H9 (cell line): ENCODE measurements at regions not wholly inside any gene's neighbourhood (a gene's known extent, or its start where the extent isn't known, plus 50 kb on each side); places are given as distances from the start of the nearest gene placed in this dataset.

ENCODE experiments used
- DNase-seq: peaks from one replicate; pipeline ENCODE4 v3.0.0-alpha.2; 2017
- H2AFZ ChIP-seq: one replicate; pipeline ENCODE4 v1.6.1; 2013; ENCODE audit warnings: mild to moderate bottlenecking, low read length, control low read depth, moderate library complexity
- H2AK5ac ChIP-seq: 2 replicates; pipeline ENCODE4 v1.6.1; 2013; ENCODE audit warnings: low read length, control low read depth, mixed read lengths; ENCODE audit not compliant: insufficient read length
- H2BK120ac ChIP-seq: one replicate; pipeline ENCODE4 v1.6.1; 2013; ENCODE audit warnings: low read depth, mild to moderate bottlenecking, low read length, control low read depth, inconsistent platforms; ENCODE audit not compliant: poor library complexity, severe bottlenecking
- H2BK12ac ChIP-seq: 2 replicates; pipeline ENCODE4 v1.6.1; 2013; ENCODE audit warnings: low read length, control low read depth, mixed read lengths, low read depth; ENCODE audit not compliant: insufficient read length
- H2BK15ac ChIP-seq: 2 replicates; pipeline ENCODE4 v1.6.1; 2013; ENCODE audit warnings: low read depth, low read length, control low read depth
- H2BK20ac ChIP-seq: one replicate; pipeline ENCODE4 v1.6.1; 2013; ENCODE audit warnings: low read depth, mild to moderate bottlenecking, low read length, control low read depth, inconsistent platforms; ENCODE audit not compliant: poor library complexity, severe bottlenecking
- H2BK5ac ChIP-seq: 2 replicates; pipeline ENCODE4 v1.6.1; 2013; ENCODE audit warnings: low read length, control low read depth, mixed read lengths; ENCODE audit not compliant: insufficient read length
- H3K14ac ChIP-seq: 2 replicates; pipeline ENCODE4 v1.6.1; 2013; ENCODE audit warnings: low read length, control low read depth; ENCODE audit not compliant: insufficient read depth
- H3K18ac ChIP-seq: 2 replicates; pipeline ENCODE4 v1.6.1; 2013; ENCODE audit warnings: low read depth, mild to moderate bottlenecking, mixed read lengths, low read length, control low read depth; ENCODE audit not compliant: insufficient read length
- H3K23ac ChIP-seq: 2 replicates; pipeline ENCODE4 v1.6.1; 2013; ENCODE audit warnings: low read length, control low read depth, mixed read lengths, low read depth; ENCODE audit not compliant: insufficient read length
- H3K23me2 ChIP-seq: 2 replicates; pipeline ENCODE4 v1.6.1; 2013; ENCODE audit warnings: low read depth, mild to moderate bottlenecking, mixed read lengths, low read length, control low read depth; ENCODE audit not compliant: insufficient read length, poor library complexity, severe bottlenecking
- H3K27ac ChIP-seq: 2 replicates; pipeline ENCODE4 v1.5.1; 2013; ENCODE audit warnings: low read length, control low read depth, mixed read lengths, low read depth; ENCODE audit not compliant: insufficient read length
- H3K27me3 ChIP-seq: 2 replicates; pipeline ENCODE4 v1.6.1; 2013; ENCODE audit warnings: low read length, control low read depth, inconsistent platforms; ENCODE audit not compliant: insufficient read depth
- H3K4ac ChIP-seq: 2 replicates; pipeline ENCODE4 v1.6.1; 2013; ENCODE audit warnings: low read depth, mild to moderate bottlenecking, control low read depth, inconsistent platforms, low read length, moderate library complexity
- H3K4me1 ChIP-seq: 2 replicates; pipeline ENCODE4 v1.6.1; 2013; ENCODE audit warnings: low read length, control low read depth, inconsistent platforms; ENCODE audit not compliant: insufficient read depth
- H3K4me2 ChIP-seq: 2 replicates; pipeline ENCODE4 v1.6.1; 2013; ENCODE audit warnings: low read length, control low read depth, mixed read lengths; ENCODE audit not compliant: insufficient read length, insufficient read depth
- H3K56ac ChIP-seq: 2 replicates; pipeline ENCODE4 v1.6.1; 2013; ENCODE audit warnings: low read depth, mild to moderate bottlenecking, mixed read lengths, low read length, control low read depth; ENCODE audit not compliant: insufficient read length
- H3K79me1 ChIP-seq: 2 replicates; pipeline ENCODE4 v1.6.1; 2013; ENCODE audit warnings: low read depth, mild to moderate bottlenecking, moderate library complexity, low read length, control low read depth, inconsistent platforms; ENCODE audit not compliant: insufficient read depth, poor library complexity, severe bottlenecking
- H3K79me2 ChIP-seq: 2 replicates; pipeline ENCODE4 v1.6.1; 2013; ENCODE audit warnings: low read length, control low read depth, inconsistent platforms; ENCODE audit not compliant: insufficient read depth
- H3K9ac ChIP-seq: 2 replicates; pipeline ENCODE4 v1.6.1; 2013; ENCODE audit warnings: low read length, control low read depth, mixed read lengths; ENCODE audit not compliant: insufficient read length; ENCODE audit errors: extremely low read depth
- H3K9me3 ChIP-seq: one replicate; pipeline ENCODE4 v1.6.1; 2013; ENCODE audit warnings: low read depth, low read length, inconsistent platforms; ENCODE audit not compliant: control insufficient read depth
- H3T11ph ChIP-seq: one replicate; pipeline ENCODE4 v1.6.1; 2013; ENCODE audit warnings: mild to moderate bottlenecking, low read length, control low read depth, inconsistent platforms
- H4K20me1 ChIP-seq: one replicate; pipeline ENCODE4 v1.6.1; 2013; ENCODE audit not compliant: control insufficient read depth, insufficient read length, insufficient read depth
- H4K5ac ChIP-seq: 2 replicates; pipeline ENCODE4 v1.6.1; 2013; ENCODE audit warnings: low read depth, mild to moderate bottlenecking, mixed read lengths, low read length, control low read depth; ENCODE audit not compliant: insufficient read length
- H4K8ac ChIP-seq: replicated peaks from 2 replicates; pipeline ENCODE4 v1.6.1; 2013; ENCODE audit warnings: low read length, control low read depth, mixed read lengths, low read depth; ENCODE audit not compliant: insufficient read length
- H4K91ac ChIP-seq: 2 replicates; pipeline ENCODE4 v1.6.1; 2013; ENCODE audit warnings: low read depth, mild to moderate bottlenecking, moderate library complexity, mixed read lengths, low read length, control low read depth; ENCODE audit not compliant: insufficient read length
- H3K27ac Mint-ChIP-seq, 3 experiments: 2 replicates in 2 of 3; 3 replicates in 1 of 3; pipeline ENCODE4 v1.8.0; 2020 to 2021; ENCODE audit warnings: mixed read lengths in 3 of 3, mild to moderate bottlenecking in 1 of 3, moderate library complexity in 1 of 3
- H3K27me3 Mint-ChIP-seq: 2 replicates; pipeline ENCODE4 v1.8.0; 2021; ENCODE audit warnings: low read depth, mild to moderate bottlenecking, moderate library complexity, mixed read lengths
- H3K36me3 Mint-ChIP-seq, 3 experiments: 2 replicates in 2 of 3; 3 replicates in 1 of 3; pipeline ENCODE4 v1.8.0; 2020 to 2021; ENCODE audit warnings: low read depth in 3 of 3, mixed read lengths in 3 of 3; ENCODE audit not compliant: insufficient read depth in 1 of 3
- H3K4me1 Mint-ChIP-seq, 2 experiments: 2 replicates each; pipeline ENCODE4 v1.8.0; 2020; ENCODE audit warnings: mixed read lengths in 2 of 2
- H3K4me3 Mint-ChIP-seq, 2 experiments: 2 replicates in 1 of 2; 3 replicates in 1 of 2; pipeline ENCODE4 v1.8.0; 2020 to 2021; ENCODE audit warnings: mild to moderate bottlenecking in 2 of 2, mixed read lengths in 2 of 2, moderate library complexity in 1 of 2
- H3K9me3 Mint-ChIP-seq, 2 experiments: 2 replicates in 1 of 2; 3 replicates in 1 of 2; pipeline ENCODE4 v1.8.0; 2020; ENCODE audit warnings: mild to moderate bottlenecking in 2 of 2, mixed read lengths in 2 of 2, moderate library complexity in 1 of 2
- WGBS: extraction: QIAGEN DNeasy Blood & Tissue Kit; methylation state at CpG from one replicate; pipeline ENCODE4 v1.1.7; 2013; ENCODE audit warnings: missing lambda C conversion rate, low lambda C conversion rate, mixed read lengths; ENCODE audit not compliant: insufficient read length; ENCODE audit errors: extremely low coverage; 5-methylcytosine and 5-hydroxymethylcytosine counted together
- TF ChIP-seq, protein P1 (sequence below): fragments of 200-600 bp; sonication (generic); conservative IDR thresholded peaks from 3 replicates; pipeline ENCODE4 v1.8.0; 2021; ENCODE audit warnings: antibody characterized with exemption, mild to moderate bottlenecking

- Mint-ChIP-seq H3K27me3 (no peaks in the 10 kb centered on the region), H3K27ac (peak overlapping the region; percentile 45 to 92 (median 85)), H3K9me3 (peaks cover 0 to 2% of the 10 kb centered on the region in 2 experiments; a peak in 1 of 5 replicates), H3K4me1 (peaks cover 58 to 66% of the 10 kb centered on the region in 2 experiments), H3K36me3 (no peaks in the 10 kb centered on the region; a peak in 1 of 7 replicates), H3K4me3 (peak overlapping the region; percentile 17 to 45)
- no peak overlapping the region for H2BK12ac ChIP-seq
- no peak overlapping the region for H3K56ac ChIP-seq
- H3K9me3 ChIP-seq = no peaks in the 10 kb centered on the region
- H3K4me2 ChIP-seq = peak overlapping the region; percentile 41
- no peak overlapping the region for H3K18ac ChIP-seq
- DNase-seq = no peak
- H2AK5ac ChIP-seq = no peak overlapping the region
- no peak overlapping the region for H2BK120ac ChIP-seq
- peak overlapping the region; percentile 66 for H3K27ac ChIP-seq
- TF ChIP-seq, protein P1, sequence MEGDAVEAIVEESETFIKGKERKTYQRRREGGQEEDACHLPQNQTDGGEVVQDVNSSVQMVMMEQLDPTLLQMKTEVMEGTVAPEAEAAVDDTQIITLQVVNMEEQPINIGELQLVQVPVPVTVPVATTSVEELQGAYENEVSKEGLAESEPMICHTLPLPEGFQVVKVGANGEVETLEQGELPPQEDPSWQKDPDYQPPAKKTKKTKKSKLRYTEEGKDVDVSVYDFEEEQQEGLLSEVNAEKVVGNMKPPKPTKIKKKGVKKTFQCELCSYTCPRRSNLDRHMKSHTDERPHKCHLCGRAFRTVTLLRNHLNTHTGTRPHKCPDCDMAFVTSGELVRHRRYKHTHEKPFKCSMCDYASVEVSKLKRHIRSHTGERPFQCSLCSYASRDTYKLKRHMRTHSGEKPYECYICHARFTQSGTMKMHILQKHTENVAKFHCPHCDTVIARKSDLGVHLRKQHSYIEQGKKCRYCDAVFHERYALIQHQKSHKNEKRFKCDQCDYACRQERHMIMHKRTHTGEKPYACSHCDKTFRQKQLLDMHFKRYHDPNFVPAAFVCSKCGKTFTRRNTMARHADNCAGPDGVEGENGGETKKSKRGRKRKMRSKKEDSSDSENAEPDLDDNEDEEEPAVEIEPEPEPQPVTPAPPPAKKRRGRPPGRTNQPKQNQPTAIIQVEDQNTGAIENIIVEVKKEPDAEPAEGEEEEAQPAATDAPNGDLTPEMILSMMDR = no peak
- no peak overlapping the region for H2AFZ ChIP-seq
- H4K91ac ChIP-seq = no peak overlapping the region
- H3K27me3 ChIP-seq = no peaks in the 10 kb centered on the region
- no peak overlapping the region for H3K23ac ChIP-seq
- no peak overlapping the region for H2BK5ac ChIP-seq
- no peaks in the 10 kb centered on the region for H3K79me2 ChIP-seq
- peaks cover 8% of the 10 kb centered on the region; the same call in 1 of the 2 replicates for H3K4me1 ChIP-seq
- no peak overlapping the region for H4K5ac ChIP-seq
- no peak overlapping the region for H3T11ph ChIP-seq
- H3K9ac ChIP-seq = no peak overlapping the region
- H2BK15ac ChIP-seq = no peak overlapping the region
- WGBS = no CpG with 5 or more reads among the region's 2 CpGs
- no peak overlapping the region for H4K8ac ChIP-seq
- H2BK20ac ChIP-seq = no peak overlapping the region
- no peaks in the 10 kb centered on the region for H3K23me2 ChIP-seq
- H4K20me1 ChIP-seq = no peaks in the 10 kb centered on the region
- H3K4ac ChIP-seq = no peak overlapping the region
- H3K14ac ChIP-seq = no peak overlapping the region
- no peaks in the 10 kb centered on the region for H3K79me1 ChIP-seq
Measured at GRCh38 chr18:34548973-34549294, 161.2 kb upstream of the DTNA start.
